ENCODE measurements at regions not wholly inside any gene's neighbourhood (a gene's known extent, or its start where the extent isn't known, plus 50 kb on each side); places are given as distances from the start of the nearest gene placed in this dataset.
"Not testable (repeated sequence)": the region's sequence is repeated elsewhere in the genome, so short reads cannot be mapped to it uniquely, and the experiment has no call there.

DNA sequence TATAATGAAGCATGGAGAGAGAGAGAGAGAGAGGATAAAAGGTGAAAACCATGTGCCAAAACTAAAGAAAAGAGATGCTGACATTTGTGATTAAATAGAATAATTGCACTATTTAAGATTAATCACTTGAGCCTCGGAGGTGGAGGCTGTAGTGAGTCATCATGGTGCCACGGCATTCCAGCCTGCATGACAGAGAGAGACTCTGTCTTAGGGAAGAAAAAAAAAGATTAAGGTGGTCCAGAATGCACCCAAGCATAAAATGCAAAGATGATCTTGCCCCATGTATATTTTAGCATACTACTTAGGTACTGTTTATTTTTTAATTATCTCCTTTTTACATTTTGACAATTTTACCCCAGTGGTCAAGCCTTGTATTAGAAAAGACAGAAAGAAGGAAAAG is 742.5 kb downstream of the SPATA31A1 start:
- DNase-seq (ENCODE audit: low spot score): not testable (repeated sequence)

DNA sequence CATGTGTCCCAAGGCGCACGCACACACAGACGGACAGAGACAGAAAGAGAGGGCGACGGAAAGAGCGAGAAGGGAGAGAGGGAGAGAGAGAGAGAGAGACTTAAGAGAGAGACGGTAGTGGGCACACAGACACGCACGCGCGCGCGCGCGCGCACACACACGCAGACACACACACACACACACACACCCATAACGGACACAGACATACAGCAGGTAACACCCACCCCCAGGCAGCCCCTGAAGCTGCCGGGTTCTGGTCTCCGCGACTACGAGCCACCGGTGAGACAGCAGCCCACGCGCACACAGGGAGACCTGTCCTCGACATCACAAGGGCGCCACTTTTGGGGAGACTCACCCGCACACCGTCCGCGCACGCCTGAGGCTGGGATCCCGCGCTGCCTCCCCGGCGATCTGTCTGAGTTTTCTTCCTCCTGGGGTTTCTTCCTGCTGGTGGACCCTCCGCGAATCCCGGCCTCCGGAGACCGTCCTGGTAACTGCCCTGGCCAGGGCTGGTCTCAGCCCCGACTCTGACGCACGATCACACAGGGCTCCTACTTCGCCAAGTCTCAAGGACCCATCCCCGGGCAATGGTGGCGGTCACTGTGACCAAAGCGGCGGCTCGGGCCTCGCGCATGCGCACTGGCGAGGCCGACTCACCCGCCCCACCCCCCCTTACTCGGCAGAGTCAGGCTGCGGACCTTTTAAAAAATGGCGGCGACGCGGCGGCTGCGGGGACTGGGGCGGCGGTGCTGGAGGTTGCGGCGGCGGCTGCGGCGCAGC is 750.7 kb downstream of the SPATA31A1 start:
- DNase-seq (ENCODE audit: low spot score): peak; percentile 3

DNA sequence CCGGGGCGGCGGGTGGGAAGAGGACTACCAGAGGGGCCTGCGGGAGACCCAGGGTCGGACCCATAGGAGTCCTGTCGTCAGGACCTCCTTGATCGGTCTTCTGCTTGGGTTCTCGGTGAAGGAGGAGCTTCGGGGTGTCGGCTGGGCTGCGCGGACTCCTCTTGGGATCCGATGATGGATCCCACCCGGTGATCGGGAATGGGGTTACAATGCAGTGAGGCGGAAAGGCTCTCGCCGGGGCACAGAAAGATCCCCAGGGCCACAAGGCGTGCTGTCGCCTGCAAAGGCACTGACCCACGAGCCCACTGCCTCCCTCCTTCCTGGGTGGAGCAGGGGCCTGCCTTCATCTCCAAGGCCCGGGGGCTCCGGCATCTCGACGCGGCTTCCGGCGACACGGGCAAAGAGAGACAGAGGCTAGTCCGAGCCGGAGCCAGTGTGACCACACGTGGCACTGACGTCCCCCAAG is 751.3 kb downstream of the SPATA31A1 start:
- not testable (repeated sequence) for DNase-seq (ENCODE audit: low spot score)

DNA sequence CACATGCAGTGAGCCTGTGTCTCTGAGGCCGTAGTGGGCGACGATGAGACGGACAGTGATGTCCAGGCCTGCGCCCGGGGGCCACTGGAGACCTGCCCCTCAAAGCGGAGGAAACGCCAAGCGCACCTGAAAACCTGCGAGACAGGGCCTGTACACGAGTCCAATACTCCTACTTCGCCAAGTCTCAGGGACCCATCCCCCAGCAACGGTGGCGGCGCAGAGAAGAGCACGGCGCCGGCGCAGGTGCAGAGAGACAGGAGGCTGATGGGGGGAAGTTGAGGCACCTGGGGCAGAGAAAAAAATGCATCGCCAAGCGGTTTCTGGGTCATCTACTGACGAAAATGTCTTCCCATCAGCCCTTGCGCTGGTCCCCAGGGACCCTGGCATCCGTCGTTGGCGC is 751.8 kb downstream of the SPATA31A1 start:
- DNase-seq (ENCODE audit: low spot score): not testable (repeated sequence)

DNA sequence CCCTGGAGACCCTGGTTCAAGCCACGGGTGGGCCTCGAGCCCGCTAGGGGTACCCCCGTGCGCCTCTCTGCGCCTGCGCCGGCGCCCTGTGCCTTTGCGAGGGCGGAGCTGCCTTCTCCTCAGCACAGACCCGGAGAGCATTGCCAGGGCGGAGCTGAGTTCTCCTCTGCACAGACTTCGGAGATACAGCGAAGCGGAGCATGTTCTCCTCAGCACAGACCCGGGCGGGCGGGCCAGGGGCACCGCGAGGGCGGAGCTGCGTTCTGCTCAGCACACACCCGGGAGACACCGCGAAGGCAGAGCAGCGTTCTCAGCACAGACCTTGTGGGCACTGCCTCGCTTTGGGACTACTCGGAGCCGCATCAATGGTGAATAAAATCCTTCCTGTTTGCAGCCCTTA is 753.0 kb downstream of the SPATA31A1 start:
- DNase-seq (ENCODE audit: low spot score): not testable (repeated sequence)

DNA sequence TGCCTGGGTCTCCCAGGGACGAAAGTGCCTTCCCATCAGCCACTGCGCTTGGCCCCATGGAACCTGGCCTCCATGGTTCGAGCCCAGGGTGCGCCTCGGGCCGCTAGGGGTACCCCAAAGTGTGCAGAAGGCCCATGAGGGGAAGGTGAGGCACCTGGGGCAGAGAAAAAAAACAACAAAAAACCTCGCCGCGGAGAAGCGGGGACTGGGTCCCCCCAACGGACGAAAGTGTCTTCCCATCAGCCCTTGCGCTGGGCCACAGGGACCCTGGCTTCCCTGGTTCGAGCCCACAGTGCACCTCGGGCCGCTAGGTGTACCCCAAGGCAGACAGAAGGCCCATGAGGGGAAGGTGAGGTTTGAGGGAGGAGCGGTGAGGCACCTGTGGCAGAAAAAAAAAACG is 755.3 kb downstream of the SPATA31A1 start:
- not testable (repeated sequence) for DNase-seq (ENCODE audit: low spot score)

DNA sequence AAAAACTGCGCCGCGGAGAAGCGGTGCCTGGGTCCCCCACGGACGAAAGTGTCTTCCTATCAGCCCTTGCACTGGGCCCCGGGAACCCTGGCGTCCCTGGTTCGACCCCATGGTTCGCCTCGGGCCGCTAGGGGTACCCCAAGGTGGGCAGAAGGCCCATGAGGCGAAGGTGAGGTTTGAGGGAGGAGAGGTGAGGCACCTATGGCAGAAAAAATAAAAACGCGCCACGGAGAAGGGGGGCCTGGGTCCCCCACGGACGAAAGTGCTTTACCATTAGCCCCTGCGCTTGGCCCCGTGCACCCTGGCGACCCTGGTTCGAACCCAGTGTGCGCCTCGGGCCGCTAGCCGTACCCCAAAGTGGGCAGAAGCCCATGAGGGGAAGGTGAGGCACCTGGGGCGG is 756.1 kb downstream of the SPATA31A1 start:
- DNase-seq (ENCODE audit: low spot score): not testable (repeated sequence)

DNA sequence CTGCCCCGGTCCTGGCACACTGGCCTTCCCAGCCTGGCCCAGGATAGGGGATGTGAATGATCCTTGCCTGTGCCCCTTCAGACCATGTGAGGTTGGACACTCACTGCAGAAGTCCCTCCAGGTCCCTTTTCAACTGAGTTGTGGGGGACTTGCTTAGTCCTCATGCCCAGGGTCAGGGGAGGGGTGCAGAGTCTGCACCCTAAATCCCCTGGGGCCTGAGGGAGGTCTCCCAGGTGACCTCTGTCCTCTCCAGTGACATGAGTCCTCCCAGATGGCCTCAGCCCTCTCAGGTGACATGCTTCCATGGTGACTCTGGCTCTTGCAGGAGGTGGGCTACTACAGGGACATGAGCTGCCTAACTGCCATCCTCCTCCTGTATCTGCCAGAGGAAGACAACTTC is 775.1 kb downstream of the SPATA31A1 start:
- DNase-seq (ENCODE audit: low spot score): not testable (repeated sequence)

DNA sequence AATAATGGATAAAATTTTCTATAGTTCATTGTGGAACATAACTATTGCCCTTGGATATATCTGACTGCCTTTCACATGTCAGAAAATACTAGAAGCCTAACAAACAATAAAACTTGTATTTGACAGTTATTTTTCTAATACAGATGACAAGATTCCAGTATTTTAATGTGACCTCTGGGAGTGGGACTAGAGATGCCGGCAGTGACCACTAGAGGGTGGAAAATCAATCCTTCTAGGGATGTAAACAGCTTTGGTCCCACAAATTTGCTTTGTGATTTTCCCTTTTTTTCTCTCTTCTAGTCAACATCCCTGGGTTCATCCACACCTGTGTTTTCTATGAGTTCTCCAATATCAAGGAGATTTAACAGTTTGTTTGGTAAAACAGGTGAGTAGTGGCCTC is 813.7 kb downstream of the SPATA31A1 start:
- DNase-seq (ENCODE audit: low spot score): not testable (repeated sequence)

DNA sequence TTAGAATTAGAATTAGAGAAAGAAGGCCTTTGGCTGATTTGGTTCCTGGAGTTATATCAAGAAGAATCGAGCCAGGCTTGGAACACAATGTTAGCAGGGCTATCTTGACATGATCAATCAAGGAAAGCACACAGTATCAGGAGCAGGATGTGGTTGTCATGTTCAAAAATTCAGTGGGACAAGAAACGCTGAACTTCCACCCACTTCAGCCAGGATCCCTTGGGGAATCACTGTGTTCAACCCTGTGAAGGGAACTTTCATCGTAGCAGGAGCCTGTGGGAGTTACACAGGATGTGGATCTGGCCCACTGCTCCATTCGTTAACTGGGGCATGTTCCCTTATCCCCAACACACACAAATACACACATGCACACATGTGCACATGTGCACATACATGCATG is 817.8 kb downstream of the SPATA31A1 start:
- not testable (repeated sequence) for DNase-seq (ENCODE audit: low spot score)

DNA sequence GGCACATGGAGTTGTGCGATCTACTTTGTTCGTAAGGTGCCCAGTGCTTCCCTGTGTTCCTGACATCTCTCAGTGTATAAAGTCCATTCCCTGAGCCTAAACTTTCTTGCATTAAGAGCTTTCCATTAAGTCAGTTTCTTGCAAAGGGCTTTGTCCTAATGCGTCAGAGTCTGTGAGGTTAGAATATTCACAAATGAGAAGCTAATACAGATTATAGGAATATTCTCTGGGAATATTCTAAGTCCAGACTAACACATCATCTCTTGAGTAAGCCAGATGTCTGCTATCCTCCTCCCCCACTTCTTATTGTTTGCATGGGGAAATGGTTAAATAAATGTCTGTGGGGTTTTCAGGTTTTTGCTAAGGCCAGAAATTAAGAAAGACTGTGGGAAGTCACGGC is 818.6 kb downstream of the SPATA31A1 start:
- DNase-seq (ENCODE audit: low spot score): not testable (repeated sequence)

DNA sequence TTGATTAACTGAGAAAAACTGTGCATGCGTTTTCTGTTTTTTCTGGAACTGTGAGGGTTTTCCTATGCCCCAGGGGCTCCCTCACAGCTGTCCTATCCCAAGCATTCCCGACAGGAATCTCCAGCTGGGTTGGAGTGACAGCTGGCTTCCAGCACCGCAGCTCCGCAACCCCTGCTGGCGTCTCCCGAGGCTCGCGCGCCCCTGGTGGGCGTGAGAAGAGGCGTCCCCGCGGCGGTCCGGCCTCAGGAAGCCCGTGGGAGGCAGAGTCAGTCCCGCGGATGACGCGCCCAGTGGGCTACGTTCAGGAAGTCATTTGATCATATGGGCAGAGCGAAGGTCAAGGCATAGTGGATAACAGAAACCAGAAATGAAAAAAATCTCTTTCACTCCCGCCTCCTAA is 821.9 kb downstream of the SPATA31A1 start:
- not testable (repeated sequence) for DNase-seq (ENCODE audit: low spot score)

DNA sequence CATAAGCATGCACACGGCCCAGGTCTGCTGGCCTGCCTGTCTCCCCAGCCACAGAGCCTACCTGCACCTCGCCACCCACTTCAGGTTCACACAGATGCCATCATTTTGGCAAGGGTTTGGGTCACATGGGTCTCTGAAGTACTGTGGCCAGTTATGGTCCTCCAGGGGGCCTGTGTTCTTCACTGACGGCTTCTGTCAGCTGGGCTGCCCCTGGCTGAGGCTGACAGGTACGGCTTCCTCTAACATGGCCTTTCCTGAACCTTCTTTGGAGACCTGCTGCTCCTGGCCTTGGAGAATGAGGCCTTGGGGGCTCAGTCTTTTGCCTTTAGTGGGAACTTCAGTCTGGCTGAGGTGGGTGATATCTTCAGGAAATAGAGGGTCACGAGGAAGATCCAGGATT is 835.9 kb downstream of the SPATA31A1 start:
- not testable (repeated sequence) for DNase-seq (ENCODE audit: low spot score)

DNA sequence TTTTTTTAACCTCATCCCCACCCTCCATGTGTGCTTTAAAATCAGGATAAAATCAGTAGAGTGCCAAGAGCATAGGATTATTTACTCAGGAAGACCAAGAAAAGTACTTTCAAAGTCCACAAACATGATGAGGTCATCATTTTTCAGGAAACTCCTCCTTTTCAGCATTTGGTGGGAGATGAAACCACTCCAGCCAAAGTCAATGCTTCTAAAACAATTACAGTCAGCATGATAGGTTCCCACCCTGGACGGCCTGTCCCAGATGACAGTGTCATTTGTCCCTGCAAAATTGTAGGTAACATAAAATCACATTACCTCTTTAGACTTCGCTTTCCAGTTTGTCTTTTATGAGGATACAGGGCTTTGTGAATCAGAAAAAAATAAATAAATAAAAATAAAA is 836.7 kb downstream of the SPATA31A1 start:
- not testable (repeated sequence) for DNase-seq (ENCODE audit: low spot score)

DNA sequence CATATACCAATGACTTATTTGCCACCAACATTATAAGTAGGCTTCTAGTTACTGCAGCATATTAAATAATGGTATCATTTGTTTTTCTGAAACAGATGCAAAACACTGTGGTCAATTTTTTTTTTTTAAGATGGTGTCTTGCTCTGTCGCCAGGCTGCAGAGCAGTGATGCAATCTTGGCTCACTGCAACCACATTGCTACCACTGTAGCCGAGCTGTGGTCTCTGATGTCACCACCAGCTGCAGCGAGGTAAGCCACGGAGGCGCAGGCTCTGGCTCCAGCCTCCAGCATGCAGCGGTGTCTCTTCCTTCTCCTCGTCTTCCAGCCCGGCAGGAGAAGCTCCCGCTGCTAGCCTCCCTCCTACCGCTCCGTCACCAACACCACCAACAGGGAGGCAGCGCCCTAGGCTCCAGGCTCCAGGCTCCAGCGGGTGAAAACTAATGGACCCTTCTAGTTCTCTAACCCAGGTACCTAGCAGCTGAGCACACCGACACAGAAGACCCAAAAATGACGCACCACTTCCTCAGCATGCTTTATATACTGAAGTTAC is 840.8 kb downstream of the SPATA31A1 start:
- DNase-seq (ENCODE audit: low spot score): not testable (repeated sequence)

DNA sequence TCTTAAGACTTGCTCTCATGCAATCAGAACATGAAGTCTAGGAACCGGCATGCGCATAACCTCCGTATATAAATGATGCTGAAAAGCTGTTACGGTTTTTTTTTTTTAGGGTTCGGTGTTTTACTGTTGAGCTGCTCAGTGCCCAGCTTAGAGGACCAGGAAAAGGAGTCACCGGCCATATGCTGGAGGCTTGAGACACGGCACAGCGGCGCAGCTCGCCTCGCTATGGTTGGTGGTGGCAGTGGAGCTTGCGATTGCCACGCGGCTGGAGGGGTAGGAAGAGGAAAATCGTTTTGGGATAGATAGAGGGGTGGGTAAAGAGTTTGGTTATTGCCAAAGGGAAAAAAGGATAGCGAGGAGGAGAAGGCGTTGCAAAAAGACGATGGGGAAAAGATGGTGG is 841.3 kb downstream of the SPATA31A1 start:
- not testable (repeated sequence) for DNase-seq (ENCODE audit: low spot score)

DNA sequence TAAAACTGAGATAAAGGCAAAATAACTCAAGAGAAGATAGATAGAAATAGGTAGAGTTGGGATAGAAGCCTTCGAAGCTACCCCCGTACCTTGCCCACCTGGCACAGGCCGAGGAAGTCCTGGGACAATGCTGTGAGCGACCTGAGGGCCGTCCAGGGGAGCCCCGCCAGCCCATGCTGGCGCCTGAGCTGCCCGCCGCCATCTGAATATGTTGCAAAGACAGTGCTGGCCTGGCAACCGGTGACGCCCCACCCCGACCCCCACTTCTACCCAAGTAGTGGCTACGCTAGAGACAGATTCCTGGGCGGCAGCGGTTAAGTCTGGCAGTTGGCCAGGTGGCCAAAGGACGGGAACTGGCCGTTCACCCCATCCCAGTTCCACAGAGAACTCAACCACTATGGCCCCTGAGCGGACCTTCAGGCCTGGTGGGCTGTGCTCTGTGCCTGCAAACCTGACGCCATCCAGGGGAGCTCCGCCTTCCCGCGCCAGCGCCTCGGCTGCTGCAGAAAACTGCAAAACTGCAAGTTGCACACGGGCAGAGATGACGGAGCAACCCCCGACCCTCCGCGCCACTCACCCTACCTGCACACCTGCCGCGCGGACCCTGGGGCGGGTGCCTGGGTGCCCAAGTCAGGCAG is 866.2 kb downstream of the SPATA31A1 start:
- DNase-seq (ENCODE audit: low spot score): not testable (repeated sequence)

DNA sequence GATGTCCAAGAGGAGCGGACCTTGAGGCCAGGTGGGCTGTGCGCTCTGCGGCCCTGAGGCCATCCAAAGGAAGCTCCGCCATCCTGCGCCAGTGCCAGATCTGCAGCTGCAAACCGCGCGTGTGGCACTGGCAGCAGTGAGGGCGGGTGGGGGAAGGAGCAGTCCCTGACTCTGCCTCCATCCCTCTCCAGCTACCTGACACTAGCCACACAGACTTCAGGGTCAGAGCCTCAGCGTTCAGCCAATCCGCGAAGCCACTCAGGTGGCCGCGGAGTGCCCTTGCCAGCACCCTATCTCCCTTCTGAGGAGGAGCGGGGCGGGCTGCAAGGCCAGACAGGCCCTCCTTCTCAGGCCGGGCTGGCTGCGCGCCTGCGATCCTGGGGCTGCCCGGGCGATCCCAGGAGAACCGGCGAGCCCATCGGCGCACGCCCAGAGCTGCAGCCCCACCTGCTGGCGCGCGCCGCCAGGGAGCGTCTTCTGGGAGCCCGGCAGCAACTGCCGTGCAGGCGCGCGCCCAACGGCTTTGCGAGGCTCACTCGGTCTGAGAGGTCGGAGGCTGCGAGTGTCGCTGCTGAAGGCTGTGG is 867.2 kb downstream of the SPATA31A1 start:
- DNase-seq (ENCODE audit: low spot score): not testable (repeated sequence)

DNA sequence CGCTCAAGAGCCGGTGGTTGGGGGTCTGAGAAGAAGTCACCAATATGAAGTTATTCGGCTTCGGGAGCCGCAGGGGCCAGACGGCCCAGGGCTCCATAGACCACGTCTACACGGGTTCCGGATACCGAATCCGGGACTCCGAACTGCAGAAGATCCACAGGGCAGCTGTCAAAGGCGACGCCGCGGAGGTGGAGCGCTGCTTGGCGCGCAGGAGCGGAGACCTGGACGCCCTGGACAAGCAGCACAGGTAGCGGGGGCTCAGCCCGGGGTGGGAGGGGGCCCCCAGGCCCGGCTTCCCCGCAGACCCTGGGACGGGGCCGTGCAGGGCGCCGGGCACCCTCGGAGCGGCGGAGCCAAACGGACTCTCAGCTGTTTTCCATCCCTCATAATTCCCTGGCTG is 867.9 kb downstream of the SPATA31A1 start:
- DNase-seq (ENCODE audit: low spot score): not testable (repeated sequence)
